Activated CD8-positive, alpha-beta T cell treated with anti-CD3 and anti-CD28 coated beads, Interleukin-2, amount 10 ng/mL, durations not matched to agents 7 days and 5 days (primary cell): ENCODE measurements at regions not wholly inside any gene's neighbourhood (a gene's known extent, or its start where the extent isn't known, plus 50 kb on each side); places are given as distances from the start of the nearest gene placed in this dataset.

Experiments used
- ATAC-seq: fragments of 150-1000 bp; cut with Tn5 transposase; one replicate; pipeline ENCODE4 v1.10.0; 2021; ENCODE audit warnings: moderate library complexity
- CTCF ChIA-PET: fragments of 350-600 bp; sonication (Branson Sonifier 250); formaldehyde crosslinking; loops from one replicate; lab custom pipeline; 2021; ENCODE audit warnings: antibody characterized with exemption; lab: Charles Lee
- POLR2A ChIA-PET: fragments of 350-600 bp; sonication (Branson Sonifier 250); formaldehyde crosslinking; loops from one replicate; lab custom pipeline; 2021; ENCODE audit warnings: antibody characterized with exemption; lab: Charles Lee
- DNase-seq: peaks from one replicate; pipeline ENCODE4 v3.0.0-alpha.2; 2020
- H3K27ac Mint-ChIP-seq: one replicate; pipeline ENCODE4 v1.8.0; 2021; ENCODE audit warnings: mild to moderate bottlenecking, mixed read lengths
- H3K27me3 Mint-ChIP-seq: one replicate; pipeline ENCODE4 v1.8.0; 2021; ENCODE audit warnings: low read depth, mixed read lengths
- H3K36me3 Mint-ChIP-seq: one replicate; pipeline ENCODE4 v1.8.0; 2021; ENCODE audit warnings: low read depth, mixed read lengths
- H3K4me1 Mint-ChIP-seq: one replicate; pipeline ENCODE4 v1.8.0; 2021; ENCODE audit warnings: low read depth, mixed read lengths
- H3K4me3 Mint-ChIP-seq: one replicate; pipeline ENCODE4 v1.8.0; 2021; ENCODE audit warnings: mild to moderate bottlenecking, mixed read lengths
- H3K9me3 Mint-ChIP-seq: one replicate; pipeline ENCODE4 v1.8.0; 2022; ENCODE audit warnings: mixed read lengths; ENCODE audit not compliant: insufficient read depth

DNA sequence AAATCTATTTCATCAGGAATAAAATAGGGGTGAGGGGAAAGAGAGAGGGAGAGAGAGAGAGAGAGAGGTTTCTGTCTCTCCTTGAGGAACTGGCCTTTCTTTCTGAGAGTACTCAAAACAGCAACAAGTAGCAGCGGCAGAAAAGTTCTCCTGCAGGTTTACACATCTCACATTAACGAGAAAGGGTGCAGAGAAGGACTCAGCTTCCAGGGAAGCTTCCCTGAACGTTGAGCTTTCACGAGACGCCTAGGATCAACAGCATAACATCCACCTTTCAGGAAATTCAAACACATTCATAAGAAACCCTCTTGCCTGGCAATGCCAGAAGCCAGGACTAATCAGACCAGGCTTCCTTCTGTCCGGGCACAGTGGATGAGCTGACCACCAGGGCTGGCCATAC lies 162.9 kb downstream of the ZDHHC21 start:
- CTCF ChIA-PET: no interaction called here
- ATAC-seq: no peak
- H3K36me3 Mint-ChIP-seq: no peaks in the 10 kb centered on the region
- DNase-seq: no peak
- H3K4me1 Mint-ChIP-seq: no peaks in the 10 kb centered on the region
- no peak overlapping the region for H3K4me3 Mint-ChIP-seq
- peaks cover 6% of the 10 kb centered on the region for H3K27me3 Mint-ChIP-seq
- no peak overlapping the region for H3K27ac Mint-ChIP-seq
- no peaks in the 10 kb centered on the region for H3K9me3 Mint-ChIP-seq
- POLR2A ChIA-PET: no interaction called here

DNA sequence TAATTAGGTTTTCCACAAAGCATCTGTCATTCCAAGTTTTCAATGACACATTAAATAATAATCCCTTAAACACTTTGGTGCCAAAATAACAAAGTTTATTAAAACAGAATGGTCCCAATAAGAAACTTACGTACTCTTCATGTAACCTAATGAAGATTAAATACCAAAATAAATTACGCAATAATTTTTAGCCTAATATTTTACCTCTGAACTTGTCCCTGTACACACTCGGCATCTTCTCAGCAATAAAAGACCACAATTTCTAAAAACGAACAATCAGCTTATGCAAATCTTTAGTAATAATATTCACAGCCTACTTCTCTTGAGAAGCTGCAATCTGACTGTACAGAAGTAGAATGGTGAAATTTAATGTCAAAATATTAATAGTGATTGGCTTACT lies 163.6 kb downstream of the ZDHHC21 start:
- no peaks in the 10 kb centered on the region for H3K4me1 Mint-ChIP-seq
- DNase-seq (no peak), ATAC-seq (no peak)
- no peaks in the 10 kb centered on the region for H3K9me3 Mint-ChIP-seq
- H3K4me3 Mint-ChIP-seq: no peak overlapping the region
- ChIA-PET CTCF (no interaction called here), POLR2A (no interaction called here)
- H3K36me3 Mint-ChIP-seq: no peaks in the 10 kb centered on the region
- H3K27ac Mint-ChIP-seq: no peak overlapping the region
- H3K27me3 Mint-ChIP-seq: peaks cover 3% of the 10 kb centered on the region

DNA sequence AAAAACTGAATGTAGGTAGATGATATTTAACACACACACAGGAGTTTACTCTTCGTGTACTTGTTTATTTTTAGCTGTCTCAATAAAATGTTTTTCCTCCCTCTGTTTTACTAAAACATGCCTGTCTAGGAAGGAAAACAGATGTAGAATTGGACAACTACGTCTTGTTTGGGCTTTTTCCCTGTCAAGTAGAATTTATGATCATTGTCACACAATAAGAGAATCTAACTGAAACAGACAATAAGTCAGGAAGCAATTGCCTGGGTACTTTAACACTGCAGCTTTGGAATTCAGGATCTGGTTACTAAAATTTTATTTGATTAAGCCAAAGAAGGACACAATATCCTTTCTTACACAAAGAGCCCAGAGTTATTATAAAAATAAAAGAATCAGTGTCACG lies 164.2 kb downstream of the ZDHHC21 start:
- Mint-ChIP-seq H3K36me3 (no peaks in the 10 kb centered on the region), H3K9me3 (no peaks in the 10 kb centered on the region), H3K27ac (no peak overlapping the region), H3K4me1 (no peaks in the 10 kb centered on the region), H3K4me3 (no peak overlapping the region), H3K27me3 (peaks cover 3% of the 10 kb centered on the region)
- ATAC-seq (no peak), DNase-seq (no peak)
- ChIA-PET POLR2A (no interaction called here), CTCF (no interaction called here)

- DNase-seq (no peak), ATAC-seq (no peak)
- POLR2A ChIA-PET: no interaction called here
- Mint-ChIP-seq H3K4me1 (no peaks in the 10 kb centered on the region), H3K27ac (no peak overlapping the region), H3K36me3 (no peaks in the 10 kb centered on the region), H3K9me3 (no peaks in the 10 kb centered on the region), H3K4me3 (no peak overlapping the region), H3K27me3 (peaks cover 5% of the 10 kb centered on the region)
- CTCF ChIA-PET: no interaction called here
Measured at GRCh38 chr9:14526504-14526903, 166.7 kb downstream of the ZDHHC21 start.

GRCh38 chr9:14525856-14526255 lies 167.4 kb downstream of the ZDHHC21 start:
- ATAC-seq: no peak
- no peak overlapping the region for H3K4me3 Mint-ChIP-seq
- H3K36me3 Mint-ChIP-seq: no peaks in the 10 kb centered on the region
- no peaks in the 10 kb centered on the region for H3K4me1 Mint-ChIP-seq
- H3K9me3 Mint-ChIP-seq: no peaks in the 10 kb centered on the region
- peaks cover 5% of the 10 kb centered on the region for H3K27me3 Mint-ChIP-seq
- no peak for DNase-seq
- POLR2A ChIA-PET: no interaction called here
- CTCF ChIA-PET: no interaction called here
- H3K27ac Mint-ChIP-seq: no peak overlapping the region

DNA sequence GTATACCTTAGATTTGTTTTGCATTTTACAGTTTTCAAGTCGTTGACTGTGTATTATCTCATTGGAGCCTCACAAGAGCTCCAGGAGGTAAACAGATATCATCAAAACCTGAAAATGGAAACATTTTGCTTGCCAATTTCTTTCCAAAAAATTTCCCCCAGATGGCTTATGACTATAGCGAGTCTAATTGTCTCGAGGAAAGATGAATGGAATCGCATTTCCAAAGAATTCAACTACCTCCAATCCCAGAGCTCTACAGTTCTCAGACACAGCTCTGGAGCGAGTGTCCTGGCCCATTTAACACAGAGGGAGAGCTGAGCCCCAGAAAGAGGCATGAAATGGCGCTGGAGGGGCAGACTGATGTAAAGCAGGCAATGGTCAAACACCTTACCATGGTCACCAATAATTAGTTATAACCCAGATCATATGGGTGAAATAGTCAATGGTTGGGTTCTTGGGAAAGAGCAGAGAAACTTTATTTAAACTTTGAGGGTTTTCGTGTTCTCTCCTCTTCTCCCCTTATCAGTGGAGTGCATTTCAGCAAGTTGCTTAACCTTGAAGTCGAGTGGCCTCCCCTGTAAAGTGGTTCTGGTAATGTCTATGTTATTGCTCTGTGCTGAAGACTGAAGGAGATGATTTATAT lies 168.2 kb downstream of the ZDHHC21 start:
- Mint-ChIP-seq H3K4me3 (no peak overlapping the region), H3K9me3 (no peaks in the 10 kb centered on the region), H3K36me3 (no peaks in the 10 kb centered on the region), H3K27ac (no peak overlapping the region), H3K4me1 (no peaks in the 10 kb centered on the region), H3K27me3 (peaks cover 7% of the 10 kb centered on the region)
- POLR2A ChIA-PET: no interaction called here
- CTCF ChIA-PET: no interaction called here
- DNase-seq: no peak
- ATAC-seq: no peak

DNA sequence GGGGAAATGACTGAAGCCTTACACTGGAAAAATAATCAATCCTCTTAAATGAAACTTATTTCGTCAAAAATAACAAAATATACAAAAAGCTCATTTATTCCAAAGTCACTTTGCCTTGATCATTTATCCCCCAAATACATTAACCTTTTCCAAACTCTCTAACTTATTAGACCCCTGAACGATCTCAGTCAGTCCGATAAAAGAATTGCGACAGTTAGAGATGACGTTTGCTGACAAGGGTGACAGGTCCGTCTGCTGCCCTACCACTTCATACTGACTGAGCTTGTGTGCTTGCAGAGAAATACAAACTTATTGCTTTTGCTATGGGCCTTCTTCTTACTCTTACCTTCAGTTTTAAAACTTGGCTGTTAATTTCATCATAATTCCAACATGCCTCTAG lies 169.7 kb downstream of the ZDHHC21 start:
- ATAC-seq: no peak
- Mint-ChIP-seq H3K27ac (no peak overlapping the region), H3K27me3 (peaks cover 7% of the 10 kb centered on the region), H3K4me1 (no peaks in the 10 kb centered on the region), H3K9me3 (no peaks in the 10 kb centered on the region), H3K4me3 (no peak overlapping the region), H3K36me3 (no peaks in the 10 kb centered on the region)
- CTCF ChIA-PET: no interaction called here
- DNase-seq: no peak
- POLR2A ChIA-PET: no interaction called here

GRCh38 chr9:14522627-14523379 lies 170.4 kb downstream of the ZDHHC21 start:
- ChIA-PET CTCF (no interaction called here), POLR2A (no interaction called here)
- DNase-seq (no peak), ATAC-seq (no peak)
- no peaks in the 10 kb centered on the region for H3K36me3 Mint-ChIP-seq
- H3K27me3 Mint-ChIP-seq: peaks cover 7% of the 10 kb centered on the region
- H3K27ac Mint-ChIP-seq: no peak overlapping the region
- no peaks in the 10 kb centered on the region for H3K4me1 Mint-ChIP-seq
- H3K4me3 Mint-ChIP-seq: no peak overlapping the region
- no peaks in the 10 kb centered on the region for H3K9me3 Mint-ChIP-seq

DNA sequence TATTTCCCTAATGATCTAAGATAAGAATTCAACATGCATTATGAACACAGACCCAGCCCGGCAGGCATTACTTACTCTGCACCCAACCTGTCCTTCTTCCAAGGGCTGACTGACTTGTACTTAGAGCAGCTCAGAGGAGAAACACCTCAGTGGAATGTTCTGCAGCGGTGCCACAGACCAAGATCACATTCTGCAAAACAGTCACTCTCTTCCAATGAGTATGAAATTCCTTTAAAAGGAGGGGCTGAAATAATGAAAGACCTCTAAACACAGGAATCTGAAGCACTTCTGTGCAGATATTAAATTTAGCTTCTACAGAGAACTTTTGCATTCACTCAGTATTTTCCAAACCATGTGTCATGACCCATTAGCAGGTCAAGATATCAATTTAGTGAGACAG lies 172.9 kb downstream of the ZDHHC21 start:
- no peak overlapping the region for H3K27ac Mint-ChIP-seq
- no peak overlapping the region for H3K4me3 Mint-ChIP-seq

DNA sequence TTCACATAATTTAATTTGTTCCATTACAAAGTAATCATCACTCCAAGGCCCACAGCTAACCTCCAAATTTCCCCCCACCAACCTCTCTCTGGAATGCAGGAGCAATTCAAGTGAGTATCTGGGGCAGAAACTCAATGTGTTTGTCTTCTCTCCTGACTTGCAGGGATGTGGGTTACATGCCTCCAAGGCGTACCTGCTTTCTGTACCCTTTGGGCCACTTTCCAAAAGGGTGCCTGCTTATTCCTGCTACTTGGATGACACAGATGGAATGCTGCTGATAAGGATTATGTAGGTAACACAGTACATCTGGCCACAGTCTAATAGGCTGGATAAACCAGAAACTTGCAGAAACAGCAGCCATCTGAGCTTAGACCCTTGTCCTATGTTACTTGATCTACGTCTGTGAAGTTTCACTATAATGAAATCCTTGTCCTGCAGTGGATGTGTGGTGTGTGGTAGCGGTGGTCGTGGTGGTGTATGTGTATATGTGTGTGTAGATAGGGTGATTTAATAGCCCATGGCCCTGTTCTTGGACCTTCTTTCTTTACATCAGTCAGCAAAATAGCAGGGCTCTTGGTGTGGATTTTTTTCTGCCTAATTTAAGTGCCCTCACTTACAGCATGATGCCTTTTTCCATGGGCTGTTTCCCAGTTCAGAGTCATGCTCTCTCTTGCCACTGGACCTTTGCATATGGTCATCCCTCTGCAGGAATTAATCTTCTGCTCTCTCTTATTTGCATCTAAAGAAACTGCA lies 175.9 kb downstream of the ZDHHC21 start:
- no peaks in the 10 kb centered on the region for H3K36me3 Mint-ChIP-seq
- CTCF ChIA-PET: no interaction called here
- peaks cover 2% of the 10 kb centered on the region for H3K27me3 Mint-ChIP-seq
- H3K4me3 Mint-ChIP-seq: no peak overlapping the region
- POLR2A ChIA-PET: no interaction called here
- DNase-seq (no peak), ATAC-seq (no peak)
- no peak overlapping the region for H3K27ac Mint-ChIP-seq
- H3K9me3 Mint-ChIP-seq: no peaks in the 10 kb centered on the region
- H3K4me1 Mint-ChIP-seq: no peaks in the 10 kb centered on the region

More for the DNA sequence above, 172.9 kb downstream of the ZDHHC21 start:
- Mint-ChIP-seq H3K9me3 (no peaks in the 10 kb centered on the region), H3K27me3 (peaks cover 4% of the 10 kb centered on the region), H3K36me3 (no peaks in the 10 kb centered on the region), H3K4me1 (no peaks in the 10 kb centered on the region)
- DNase-seq (no peak), ATAC-seq (no peak)
- ChIA-PET CTCF (no interaction called here), POLR2A (no interaction called here)

GRCh38 chr9:14516656-14517055 lies 176.6 kb downstream of the ZDHHC21 start:
- POLR2A ChIA-PET: no interaction called here

GRCh38 chr9:14515571-14516198 lies 177.5 kb downstream of the ZDHHC21 start:
- no peak overlapping the region for H3K27ac Mint-ChIP-seq

More at GRCh38 chr9:14516656-14517055, 176.6 kb downstream of the ZDHHC21 start:
- H3K27me3 Mint-ChIP-seq: peaks cover 2% of the 10 kb centered on the region
- H3K36me3 Mint-ChIP-seq: no peaks in the 10 kb centered on the region
- CTCF ChIA-PET: no interaction called here
- H3K27ac Mint-ChIP-seq: no peak overlapping the region
- ATAC-seq (no peak), DNase-seq (no peak)
- H3K4me3 Mint-ChIP-seq: no peak overlapping the region
- no peaks in the 10 kb centered on the region for H3K9me3 Mint-ChIP-seq
- H3K4me1 Mint-ChIP-seq: no peaks in the 10 kb centered on the region

More at GRCh38 chr9:14515571-14516198, 177.5 kb downstream of the ZDHHC21 start:
- CTCF ChIA-PET: no interaction called here
- H3K27me3 Mint-ChIP-seq: peaks cover 2% of the 10 kb centered on the region
- ATAC-seq: no peak
- H3K4me1 Mint-ChIP-seq: no peaks in the 10 kb centered on the region
- H3K4me3 Mint-ChIP-seq: no peak overlapping the region
- no peaks in the 10 kb centered on the region for H3K9me3 Mint-ChIP-seq
- DNase-seq: no peak
- no peaks in the 10 kb centered on the region for H3K36me3 Mint-ChIP-seq
- POLR2A ChIA-PET: no interaction called here
